GM21619 (cell line): ENCODE measurements at regions not wholly inside any gene's neighbourhood (a gene's known extent, or its start where the extent isn't known, plus 50 kb on each side); places are given as distances from the start of the nearest gene placed in this dataset.

Experiments
- ATAC-seq: cut with Tn5 transposase; IDR thresholded peaks from one replicate; pipeline ENCODE4 v1.9.1; 2021; ENCODE audit not compliant: unreplicated experiment

- no peak for ATAC-seq
These were observed 600.9 kb upstream of the MKI67 start for GRCh38 chr10:128727114-128727513.

DNA sequence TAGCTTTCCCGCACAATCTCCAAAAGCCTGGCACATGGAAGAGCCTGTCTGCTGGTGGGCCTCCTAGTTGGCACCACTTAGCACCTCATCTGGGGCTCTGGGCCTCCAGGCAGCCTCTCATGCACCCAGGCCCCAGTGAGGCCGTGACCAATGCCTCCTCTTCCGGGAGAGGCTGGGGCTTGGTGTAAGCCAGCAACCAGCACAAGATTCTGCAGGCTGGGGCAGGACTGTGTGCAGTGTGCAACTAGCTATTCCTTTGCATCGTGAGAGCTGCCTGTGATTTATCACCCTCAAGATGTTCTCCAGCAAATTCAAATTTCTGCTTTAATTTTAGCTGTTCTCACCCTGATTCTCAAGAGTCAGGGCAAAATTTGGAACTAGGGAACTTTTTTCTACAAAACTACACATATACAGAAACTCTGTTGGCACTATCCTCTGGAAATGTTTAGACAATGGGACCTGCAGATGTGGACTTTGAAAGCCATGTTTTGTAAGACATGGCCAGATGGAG lies 603.7 kb upstream of the MKI67 start:
- no peak for ATAC-seq

- no peak for ATAC-seq
These were observed 604.7 kb upstream of the MKI67 start for GRCh38 chr10:128730922-128731321.

- ATAC-seq: no peak
These were observed 607.9 kb upstream of the MKI67 start for GRCh38 chr10:128734161-128734560.

DNA sequence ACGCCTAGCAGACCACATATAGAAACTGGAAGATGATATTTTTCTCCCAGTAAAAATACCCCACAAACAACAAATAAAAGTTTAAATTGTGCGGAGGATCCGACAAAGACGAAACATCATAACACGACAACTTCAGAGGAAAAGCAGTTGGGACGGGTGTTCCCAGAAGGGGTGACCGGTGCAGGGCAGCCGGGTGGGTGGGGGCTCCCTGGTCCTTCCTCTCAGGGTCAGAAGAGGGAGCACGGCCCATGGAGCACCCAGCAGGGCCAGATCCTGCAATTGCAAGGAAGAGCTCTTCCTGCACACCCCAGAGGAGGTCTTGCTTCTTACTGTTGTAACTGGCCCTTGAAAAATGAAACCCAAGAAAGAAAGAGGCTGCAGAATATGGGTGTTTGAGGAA lies 608.5 kb upstream of the MKI67 start:
- no peak for ATAC-seq

- ATAC-seq: no peak
These were observed 609.8 kb upstream of the MKI67 start for GRCh38 chr10:128735996-128736395.

DNA sequence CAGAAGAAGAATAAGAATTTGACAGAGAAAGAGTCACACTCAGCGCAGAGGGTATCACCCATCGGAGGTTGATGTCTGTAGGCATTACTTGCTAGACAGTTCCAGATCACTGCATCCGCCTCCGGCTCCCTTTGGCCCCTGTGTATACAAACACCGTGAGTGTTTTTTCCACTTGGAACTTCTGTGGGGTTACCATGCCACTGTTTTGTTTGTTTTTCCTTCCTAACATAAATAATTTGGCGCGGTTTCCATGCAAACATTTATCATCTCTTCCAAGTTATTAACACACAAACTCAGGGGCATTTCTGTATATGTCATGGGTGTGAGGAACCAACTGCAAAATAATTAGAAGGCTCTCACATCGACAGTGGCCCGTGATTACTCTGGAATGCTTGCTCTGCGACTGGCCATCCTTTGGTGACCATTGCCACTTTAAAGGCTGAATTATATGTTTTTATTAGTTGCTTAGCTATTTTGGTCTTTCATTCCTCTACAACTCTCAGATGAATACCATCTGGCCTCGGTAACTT lies 612.2 kb upstream of the MKI67 start:
- no peak for ATAC-seq

DNA sequence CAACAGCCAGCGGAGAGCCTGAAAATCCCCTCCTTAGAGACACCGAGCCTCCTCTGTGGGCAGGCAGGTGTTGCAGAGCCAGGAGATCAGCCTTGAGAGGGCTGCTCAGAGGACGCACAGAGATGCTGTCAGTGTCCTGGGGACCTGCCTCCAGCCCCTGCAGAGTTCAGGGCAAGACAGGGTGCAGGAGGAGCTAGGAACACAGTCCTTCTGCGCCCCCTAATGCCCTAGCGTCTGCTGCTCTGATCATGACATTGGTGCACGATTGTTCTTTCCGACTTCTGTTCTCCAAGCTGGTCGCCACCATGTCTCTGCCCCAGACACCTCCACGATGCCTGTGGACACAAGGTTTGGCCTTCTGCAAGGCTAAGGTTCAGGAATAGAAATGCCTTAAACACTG lies 613.7 kb upstream of the MKI67 start:
- no peak for ATAC-seq

GRCh38 chr10:128741180-128741579 lies 615.0 kb upstream of the MKI67 start:
- ATAC-seq: no peak

DNA sequence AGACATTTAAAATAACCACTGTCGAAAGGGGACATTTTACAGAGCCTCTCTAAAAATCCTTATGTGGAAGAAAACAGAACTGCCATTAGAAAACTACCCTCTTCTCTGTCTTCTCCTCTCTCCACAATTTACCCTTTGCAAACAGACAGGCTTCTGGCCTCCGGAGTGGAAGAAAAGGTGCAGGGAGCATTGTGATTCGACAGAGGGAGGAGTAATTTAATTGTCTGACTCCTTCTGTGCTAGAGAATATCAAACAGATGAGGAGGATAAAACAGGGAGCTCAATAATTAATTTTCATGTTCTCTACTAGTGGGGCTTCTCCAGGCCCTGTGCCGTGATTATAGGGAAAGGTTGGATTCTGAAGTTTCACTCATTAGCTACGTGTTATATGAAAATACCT lies 615.5 kb upstream of the MKI67 start:
- no peak for ATAC-seq

- no peak for ATAC-seq
These were observed 617.9 kb upstream of the MKI67 start for GRCh38 chr10:128744092-128744491.

GRCh38 chr10:128744811-128745305 lies 618.6 kb upstream of the MKI67 start:
- ATAC-seq: no peak

DNA sequence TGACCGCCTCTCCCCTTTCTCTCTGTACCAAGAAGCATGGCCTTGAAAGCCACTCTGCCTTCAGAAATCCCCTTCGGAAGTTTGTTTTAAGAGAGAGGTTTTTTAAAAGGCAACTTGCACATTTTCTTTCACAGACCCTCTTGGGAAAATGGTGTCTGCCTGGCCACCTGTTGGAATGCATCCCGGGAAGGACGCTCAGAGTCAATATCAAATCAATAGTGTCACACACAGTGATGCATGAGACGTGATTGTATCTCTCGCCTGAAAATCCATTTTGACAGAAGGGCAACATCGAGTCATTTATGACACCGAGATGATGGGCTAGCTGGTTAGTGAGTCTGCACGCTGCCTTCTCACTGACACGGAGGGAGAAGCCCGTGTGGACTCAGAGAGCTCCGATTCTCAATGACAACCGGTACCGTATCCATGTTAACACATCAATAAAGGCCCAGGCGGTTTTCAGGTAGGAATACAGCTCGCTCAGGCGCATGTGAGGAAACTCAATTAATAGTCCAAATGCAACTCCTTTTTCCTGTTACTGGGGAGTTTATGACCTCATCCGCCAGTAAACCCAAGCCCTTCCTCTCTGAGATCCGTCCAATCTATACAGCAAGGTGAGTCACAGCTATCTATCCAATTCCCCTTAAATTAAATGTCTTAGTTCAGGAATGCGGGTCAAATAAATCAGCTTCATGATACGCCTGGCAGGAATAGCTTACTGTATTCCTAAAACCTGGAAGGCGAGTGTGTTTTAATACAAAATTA lies 621.5 kb upstream of the MKI67 start:
- no peak for ATAC-seq

DNA sequence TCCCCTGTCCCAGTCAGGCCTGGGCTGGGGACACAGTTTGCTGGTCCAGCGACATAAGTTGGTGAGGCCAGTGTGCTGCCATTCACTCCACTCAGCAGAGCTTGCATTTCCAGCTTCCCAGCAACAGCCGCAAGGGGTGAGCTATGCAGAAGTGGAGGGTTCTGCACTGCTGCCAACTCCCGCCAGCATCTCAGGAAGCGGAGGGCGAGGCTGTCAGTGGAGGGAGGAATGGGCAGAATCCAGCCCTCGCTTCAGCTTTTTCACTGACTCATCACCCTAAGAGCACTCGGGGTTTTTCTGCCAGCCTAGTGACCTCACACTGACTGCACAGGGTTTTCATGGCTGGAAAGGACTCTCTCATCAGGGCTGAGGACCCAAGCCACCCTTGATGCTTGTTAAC lies 625.1 kb upstream of the MKI67 start:
- ATAC-seq: no peak

- no peak for ATAC-seq
These were observed 625.6 kb upstream of the MKI67 start for GRCh38 chr10:128751851-128752250.

GRCh38 chr10:128759174-128759573 lies 633.0 kb upstream of the MKI67 start:
- no peak for ATAC-seq

GRCh38 chr10:128763588-128763987 lies 637.4 kb upstream of the MKI67 start:
- ATAC-seq: no peak

DNA sequence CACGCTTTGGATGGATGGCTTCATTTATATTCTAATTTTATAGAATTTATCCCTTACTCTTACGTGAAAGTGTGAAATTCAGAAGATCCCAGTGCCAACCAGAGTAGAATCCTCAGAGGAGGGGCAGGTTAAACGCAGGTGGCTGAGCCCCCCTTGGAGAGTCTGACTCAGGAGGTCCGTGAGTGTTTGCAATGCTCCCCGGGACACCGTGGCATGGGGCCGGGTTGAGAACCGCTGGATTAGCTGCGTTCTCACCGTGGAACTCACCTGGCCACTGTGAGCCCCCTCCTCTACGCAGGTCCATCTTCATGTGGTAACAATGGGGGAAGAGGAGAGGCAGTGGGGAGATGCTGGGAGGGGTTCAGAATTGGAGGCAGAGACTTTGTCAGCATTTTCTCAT lies 638.0 kb upstream of the MKI67 start:
- no peak for ATAC-seq

- ATAC-seq: no peak
These were observed 640.7 kb upstream of the MKI67 start for GRCh38 chr10:128766915-128767314.

- ATAC-seq: no peak
These were observed 648.8 kb upstream of the MKI67 start for GRCh38 chr10:128774979-128775378.

- no peak for ATAC-seq
These were observed 649.5 kb upstream of the MKI67 start for GRCh38 chr10:128775743-128776142.

DNA sequence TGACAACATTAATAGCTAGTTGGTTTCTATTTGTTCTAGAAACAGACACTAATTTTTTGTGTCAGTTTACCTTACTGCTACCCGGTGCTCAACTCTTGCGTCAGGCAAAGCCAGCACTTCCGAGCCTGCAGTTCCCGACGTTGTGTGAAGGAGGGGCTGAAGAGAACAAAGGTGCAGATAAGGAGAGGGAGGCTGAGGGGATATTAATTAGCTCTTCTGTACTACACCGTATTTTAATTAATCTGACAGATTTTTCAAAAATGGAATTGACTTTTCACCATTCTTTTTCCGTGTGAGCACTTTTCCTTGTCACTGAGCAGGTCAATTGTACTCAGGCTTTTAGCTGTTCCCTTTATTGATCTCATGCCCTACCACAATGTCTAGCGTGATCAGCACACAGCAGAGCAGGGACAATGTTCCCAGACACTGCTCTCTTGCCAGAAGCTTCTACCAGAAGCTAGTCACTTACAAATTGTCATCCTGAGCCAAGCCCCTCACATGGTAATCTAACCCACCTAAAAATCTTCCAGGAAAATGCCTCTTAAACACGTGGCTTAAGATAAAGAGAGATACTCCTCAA lies 650.5 kb upstream of the MKI67 start:
- no peak for ATAC-seq
